Gastrocnemius medialis (tissue), 4 donors: ENCODE measurements at regions not wholly inside any gene's neighbourhood (a gene's known extent, or its start where the extent isn't known, plus 50 kb on each side); places are given as distances from the start of the nearest gene placed in this dataset.

Experiments used
- ATAC-seq, 2 donors: fragments of 150-250 bp; one replicate each; pipeline ENCODE4 v1.9.1; 2016
- DNase-seq, 2 donors: peaks; one replicate each; pipeline ENCODE4 v3.0.0-alpha.2; 2019
- H3K27ac ChIP-seq, 4 donors: fragments of 200-600 bp; sonication (generic); 1 replicate in 1 of 4; 2 replicates in 3 of 4; pipeline ENCODE4 v1.5.1; 2016 to 2018; ENCODE audit warnings: mild to moderate bottlenecking in 2 of 4, moderate library complexity in 1 of 4
- H3K27me3 ChIP-seq, 3 donors: fragments of 200-600 bp; sonication (generic) in 2 of 3; 1 replicate in 1 of 3; 2 replicates in 2 of 3; pipeline versions ENCODE4 v1.5.1 to v1.6.0; 2016 to 2019; ENCODE audit warnings: mild to moderate bottlenecking in 1 of 3, moderate library complexity in 1 of 3
- H3K36me3 ChIP-seq, 2 donors: fragments of 200-600 bp; sonication (generic) in 1 of 2; one replicate each; pipeline ENCODE4 v1.5.1; 2017 to 2018
- H3K4me1 ChIP-seq, 2 donors: fragments of 200-600 bp; sonication (generic) in 1 of 2; one replicate each; pipeline ENCODE4 v1.5.1; 2016 to 2017; ENCODE audit warnings: mild to moderate bottlenecking in 2 of 2
- H3K4me3 ChIP-seq, 4 donors: fragments of 200-600 bp; sonication (generic) in 3 of 4; 1 replicate in 1 of 4; 2 replicates in 3 of 4; pipeline ENCODE4 v1.5.1; 2016 to 2019; ENCODE audit warnings: mild to moderate bottlenecking in 2 of 4
- H3K9me3 ChIP-seq, 3 donors: fragments of 200-600 bp; sonication (generic) in 2 of 3; 1 replicate in 1 of 3; 2 replicates in 2 of 3; pipeline ENCODE4 v1.5.1; 2016 to 2019
- POLR2A ChIP-seq, 2 donors: fragments of 450-650 bp; IDR thresholded peaks; one replicate each; pipeline ENCODE4 v1.6.1; 2017; ENCODE audit warnings: antibody characterized with exemption in 2 of 2, mild to moderate bottlenecking in 2 of 2, moderate library complexity in 2 of 2
- in situ Hi-C, 4 donors: fragments of 200-750 bp; cut with MboI; loops; one replicate each; pipeline versions ENCODE4 v1.15.0 to v1.8.0; 2017; ENCODE audit warnings: low sequenced_read_pairs in 4 of 4
- intact Hi-C: fragments of 100-400 bp; cut with DNase I; formaldehyde crosslinking; loops from one replicate; pipeline ENCODE4 v1.15.1; 2023; ENCODE audit warnings: low total_unique reads
- TF ChIP-seq, protein P1 (sequence below), 5 experiments: fragments of 450-650 bp in 3 of 5; fragments of 200-600 bp in 2 of 5; sonication (generic) in 2 of 5; IDR thresholded peaks in 4 of 5; conservative IDR thresholded peaks in 1 of 5; 1 replicate in 4 of 5; 2 replicates in 1 of 5; pipeline ENCODE4 v1.5.1; 2016 to 2019; ENCODE audit warnings: antibody characterized with exemption in 5 of 5, mild to moderate bottlenecking in 3 of 5, moderate library complexity in 3 of 5

DNA sequence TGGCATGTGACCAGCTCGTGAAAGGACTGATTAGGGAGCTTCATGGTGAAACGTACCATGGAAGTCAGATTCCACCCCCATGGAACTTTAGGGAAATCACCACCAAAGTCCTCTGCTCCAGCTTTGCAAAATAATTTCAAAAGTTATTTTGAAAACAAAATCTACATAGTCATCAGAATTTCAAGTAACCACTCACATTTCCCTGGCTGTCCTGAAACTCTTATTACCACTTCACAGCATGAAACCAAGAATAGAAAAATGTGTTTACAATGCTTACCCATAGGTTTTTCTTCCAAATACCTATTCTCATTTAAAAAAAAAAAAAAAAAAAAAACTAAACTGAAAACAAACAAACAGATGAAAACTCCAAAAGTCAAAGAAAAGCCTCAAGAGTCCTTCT is 198.7 kb downstream of the PDGFRA start:
- Histone ChIP-seq H3K9me3 (no peaks in the 10 kb centered on the region), H3K36me3 (no peaks in the 10 kb centered on the region), H3K27me3 (no peaks in the 10 kb centered on the region), H3K4me1 (no peaks in the 10 kb centered on the region), H3K4me3 (no peak overlapping the region), H3K27ac (no peak overlapping the region)
- intact Hi-C loops (no loop called here), in situ Hi-C loops (no loop called here)
- DNase-seq (no peak), ATAC-seq (no peak)
- TF ChIP-seq, protein P1, sequence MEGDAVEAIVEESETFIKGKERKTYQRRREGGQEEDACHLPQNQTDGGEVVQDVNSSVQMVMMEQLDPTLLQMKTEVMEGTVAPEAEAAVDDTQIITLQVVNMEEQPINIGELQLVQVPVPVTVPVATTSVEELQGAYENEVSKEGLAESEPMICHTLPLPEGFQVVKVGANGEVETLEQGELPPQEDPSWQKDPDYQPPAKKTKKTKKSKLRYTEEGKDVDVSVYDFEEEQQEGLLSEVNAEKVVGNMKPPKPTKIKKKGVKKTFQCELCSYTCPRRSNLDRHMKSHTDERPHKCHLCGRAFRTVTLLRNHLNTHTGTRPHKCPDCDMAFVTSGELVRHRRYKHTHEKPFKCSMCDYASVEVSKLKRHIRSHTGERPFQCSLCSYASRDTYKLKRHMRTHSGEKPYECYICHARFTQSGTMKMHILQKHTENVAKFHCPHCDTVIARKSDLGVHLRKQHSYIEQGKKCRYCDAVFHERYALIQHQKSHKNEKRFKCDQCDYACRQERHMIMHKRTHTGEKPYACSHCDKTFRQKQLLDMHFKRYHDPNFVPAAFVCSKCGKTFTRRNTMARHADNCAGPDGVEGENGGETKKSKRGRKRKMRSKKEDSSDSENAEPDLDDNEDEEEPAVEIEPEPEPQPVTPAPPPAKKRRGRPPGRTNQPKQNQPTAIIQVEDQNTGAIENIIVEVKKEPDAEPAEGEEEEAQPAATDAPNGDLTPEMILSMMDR (IDR thresholded peaks at IDR 0.05 in 4 of 5, conservative IDR thresholded peaks at IDR 0.05 in 1 of 5), result no peak
- no peak for TF ChIP-seq POLR2A (IDR thresholded peaks at IDR 0.05)

DNA sequence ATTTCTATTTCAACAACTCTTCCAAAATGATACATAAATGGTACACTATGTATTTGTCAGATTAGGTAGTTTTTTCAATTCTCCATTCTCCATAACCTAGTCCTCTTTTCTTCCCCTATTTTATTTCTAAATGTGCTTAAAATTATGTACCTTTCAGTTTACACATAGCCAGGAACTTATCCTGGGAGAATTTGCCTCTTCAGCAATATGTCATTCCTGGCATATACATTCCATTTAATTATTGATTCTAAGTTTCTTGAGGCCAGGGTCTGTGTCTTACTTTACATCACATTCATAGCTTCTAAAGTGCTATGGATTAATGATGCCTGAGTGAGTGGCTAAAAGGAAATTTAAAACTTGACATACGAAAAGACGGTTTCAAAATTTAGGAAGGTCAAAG is 199.8 kb downstream of the PDGFRA start:
- Histone ChIP-seq H3K4me3 (no peak overlapping the region), H3K27ac (no peak overlapping the region), H3K4me1 (no peaks in the 10 kb centered on the region), H3K9me3 (no peaks in the 10 kb centered on the region), H3K27me3 (no peaks in the 10 kb centered on the region), H3K36me3 (no peaks in the 10 kb centered on the region)
- TF ChIP-seq, protein P1 (IDR thresholded peaks at IDR 0.05 in 4 of 5, conservative IDR thresholded peaks at IDR 0.05 in 1 of 5), result no peak
- no peak for TF ChIP-seq POLR2A (IDR thresholded peaks at IDR 0.05)
- ATAC-seq, result no peak
- intact Hi-C loops, result no loop called here
- in situ Hi-C loops, result no loop called here
- no peak for DNase-seq

DNA sequence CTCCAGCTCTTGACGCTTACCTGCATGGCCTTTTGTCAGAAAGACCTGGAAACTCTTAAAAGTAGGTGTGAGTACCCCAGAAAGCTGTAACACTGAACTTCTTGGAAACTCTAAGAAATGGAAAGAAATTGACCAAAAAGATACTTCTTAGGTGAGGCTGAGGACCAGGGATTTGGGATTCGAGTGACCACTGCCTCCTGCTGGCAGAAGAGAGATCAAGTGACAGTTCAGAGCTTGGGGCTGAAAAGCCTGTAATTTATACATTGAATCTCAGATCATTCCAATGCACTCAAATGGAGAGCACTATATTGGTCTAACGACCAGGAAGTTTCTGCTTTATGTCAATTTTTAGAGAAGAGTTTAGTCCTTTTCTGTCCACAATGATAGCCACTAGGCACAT is 204.6 kb downstream of the PDGFRA start:
- intact Hi-C loops, result no loop called here
- TF ChIP-seq, protein P1 (IDR thresholded peaks at IDR 0.05 in 4 of 5, conservative IDR thresholded peaks at IDR 0.05 in 1 of 5), result peak in 3 of 5 experiments; percentile 17 to 30 (median 17)
- no peak for TF ChIP-seq POLR2A (IDR thresholded peaks at IDR 0.05)
- no peak for ATAC-seq
- H3K27ac ChIP-seq, result no peak overlapping the region
- H3K36me3 ChIP-seq, result no peaks in the 10 kb centered on the region
- H3K27me3 ChIP-seq, result no peaks in the 10 kb centered on the region
- H3K9me3 ChIP-seq, result no peaks in the 10 kb centered on the region
- in situ Hi-C loops, result loop anchor here in 1 of 4 donors (10.0 kb wide), 2 partner anchors 59 to 109 kb away; no protein-coding TSS in a partner anchor
- H3K4me1 ChIP-seq, result no peaks in the 10 kb centered on the region
- no peak overlapping the region for H3K4me3 ChIP-seq
- DNase-seq, result no peak

DNA sequence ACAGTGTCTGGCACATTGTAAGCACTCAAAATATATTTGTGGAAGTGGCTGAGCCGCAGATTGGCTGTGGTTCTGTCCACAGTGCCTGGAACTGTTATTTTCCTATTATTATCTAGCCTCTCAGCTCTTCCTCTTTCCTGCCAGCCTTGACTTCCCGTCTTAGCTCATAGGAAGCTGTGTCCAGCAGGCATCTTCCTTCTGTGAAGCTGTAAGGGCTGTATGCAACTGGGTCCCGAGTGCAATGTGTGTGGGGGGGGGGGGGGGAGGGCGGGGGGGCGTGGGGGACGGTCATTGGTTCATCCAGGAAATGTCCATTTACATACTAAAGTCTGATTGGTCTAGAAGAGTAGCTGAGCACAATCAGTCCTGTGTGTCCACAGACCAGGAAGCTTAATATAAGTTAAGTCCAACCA is 210.7 kb downstream of the PDGFRA start:
- peak overlapping the region; percentile 43 to 65 (median 49) for H3K4me3 ChIP-seq
- H3K4me1 ChIP-seq, result peaks cover 0 to 7% of the 10 kb centered on the region in 2 donors
- DNase-seq (peak; percentile 18 to 34), ATAC-seq (peak; percentile 96)
- no peaks in the 10 kb centered on the region for H3K36me3 ChIP-seq
- peak overlapping the region; percentile 53 to 62 (median 58) for H3K27ac ChIP-seq
- in situ Hi-C loops, result loop anchor here in 3 of 4 donors (5.0 to 10.0 kb wide), 3 partner anchors 65 to 118 kb away; no protein-coding TSS in a partner anchor
- TF ChIP-seq, protein P1 (IDR thresholded peaks at IDR 0.05 in 4 of 5, conservative IDR thresholded peaks at IDR 0.05 in 1 of 5), result no peak
- no peaks in the 10 kb centered on the region for H3K27me3 ChIP-seq
- intact Hi-C loops, result loop anchor here (1.0 kb wide), 1 partner anchor 117 kb away; no protein-coding TSS in a partner anchor
- no peaks in the 10 kb centered on the region for H3K9me3 ChIP-seq
